NCI-H748 (cell line): ENCODE measurements at regions not wholly inside any gene's neighbourhood (a gene's known extent, or its start where the extent isn't known, plus 50 kb on each side); places are given as distances from the start of the nearest gene placed in this dataset.

Experiments used
- DNase-seq: peaks from one replicate; lab custom pipeline; 2025; ENCODE audit not compliant: unreplicated experiment; lab: John Stamatoyannopoulos, UW

DNA sequence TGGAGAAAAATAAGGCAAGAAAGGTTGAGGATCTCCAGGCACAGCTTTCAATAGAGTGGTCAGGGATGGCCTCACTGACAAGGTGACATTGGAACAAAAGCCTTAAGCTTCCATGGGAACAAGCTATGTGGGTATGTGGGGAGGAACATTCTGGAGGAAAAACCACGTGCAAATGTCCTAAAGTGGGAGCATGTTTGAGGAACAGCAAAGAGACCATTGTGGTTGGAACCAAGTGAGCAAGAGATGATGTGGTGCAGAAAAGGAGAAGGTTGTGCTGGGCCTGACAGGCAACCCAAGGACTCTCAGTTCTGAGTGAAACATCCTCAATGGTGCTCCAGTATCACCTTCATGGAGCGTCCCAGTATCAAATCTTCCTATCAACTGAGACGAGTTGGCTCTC, 184.0 kb downstream of the CAND1 start:
- DNase-seq = no peak

DNA sequence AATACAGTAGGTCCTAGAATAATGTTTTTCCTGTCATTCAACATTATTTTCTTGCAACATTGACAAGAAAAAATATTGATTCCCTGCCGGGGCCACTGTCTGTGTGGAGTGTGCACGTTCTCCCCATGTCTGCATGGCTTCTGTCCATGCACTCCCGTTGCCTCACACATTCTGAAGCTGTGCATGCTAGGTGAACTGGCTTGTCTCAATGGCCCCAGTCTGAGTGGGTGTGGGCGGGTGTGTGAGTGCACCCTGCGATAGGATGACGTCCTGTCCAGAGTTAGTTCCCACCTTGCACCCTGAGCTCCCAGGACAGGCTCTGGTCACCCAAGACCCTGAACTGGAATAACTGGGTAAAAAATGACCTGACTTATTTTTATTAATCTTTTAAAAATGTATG, 186.1 kb downstream of the CAND1 start:
- DNase-seq = no peak

DNA sequence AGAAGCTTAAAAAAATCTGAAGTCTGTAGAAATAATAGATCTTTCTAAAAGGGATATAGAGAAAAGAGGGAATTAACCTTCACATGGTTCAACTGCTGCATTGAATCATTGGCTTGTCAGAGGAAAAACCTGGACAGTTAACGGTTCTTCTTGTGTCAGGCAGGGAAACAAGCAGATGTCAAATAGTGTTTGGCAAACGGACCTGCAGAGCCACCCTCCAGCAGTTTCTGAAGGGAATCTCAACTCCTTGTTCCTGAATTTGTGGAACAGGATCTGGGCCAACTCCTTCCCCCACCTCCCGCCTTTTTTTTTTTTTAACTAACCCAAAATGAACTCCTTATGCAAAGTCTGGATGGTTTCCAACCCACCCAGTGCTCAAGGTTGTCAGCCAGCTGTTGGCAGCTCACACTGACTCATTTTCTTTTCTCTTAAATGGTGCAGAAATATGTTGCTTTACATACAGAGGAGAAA, 187.3 kb downstream of the CAND1 start:
- no peak for DNase-seq

DNA sequence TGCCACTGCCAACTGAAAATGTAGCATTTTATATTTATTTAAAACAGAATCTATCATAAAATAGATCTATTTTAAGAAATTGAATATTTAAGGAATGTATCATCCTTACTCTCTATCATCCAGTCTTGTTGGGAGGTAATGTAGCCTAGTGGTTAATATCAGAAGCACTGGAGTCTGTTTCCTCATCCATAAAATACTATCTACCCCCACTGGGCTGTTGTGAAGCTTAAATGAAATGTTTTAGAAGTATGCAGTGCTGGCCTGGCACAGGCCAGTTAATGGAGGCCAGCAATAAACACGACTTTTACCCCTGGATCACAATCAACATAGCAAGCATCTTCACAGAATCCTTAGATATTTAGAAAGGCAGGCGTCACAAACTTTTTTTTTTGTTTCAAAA, 188.0 kb downstream of the CAND1 start:
- DNase-seq = no peak

DNA sequence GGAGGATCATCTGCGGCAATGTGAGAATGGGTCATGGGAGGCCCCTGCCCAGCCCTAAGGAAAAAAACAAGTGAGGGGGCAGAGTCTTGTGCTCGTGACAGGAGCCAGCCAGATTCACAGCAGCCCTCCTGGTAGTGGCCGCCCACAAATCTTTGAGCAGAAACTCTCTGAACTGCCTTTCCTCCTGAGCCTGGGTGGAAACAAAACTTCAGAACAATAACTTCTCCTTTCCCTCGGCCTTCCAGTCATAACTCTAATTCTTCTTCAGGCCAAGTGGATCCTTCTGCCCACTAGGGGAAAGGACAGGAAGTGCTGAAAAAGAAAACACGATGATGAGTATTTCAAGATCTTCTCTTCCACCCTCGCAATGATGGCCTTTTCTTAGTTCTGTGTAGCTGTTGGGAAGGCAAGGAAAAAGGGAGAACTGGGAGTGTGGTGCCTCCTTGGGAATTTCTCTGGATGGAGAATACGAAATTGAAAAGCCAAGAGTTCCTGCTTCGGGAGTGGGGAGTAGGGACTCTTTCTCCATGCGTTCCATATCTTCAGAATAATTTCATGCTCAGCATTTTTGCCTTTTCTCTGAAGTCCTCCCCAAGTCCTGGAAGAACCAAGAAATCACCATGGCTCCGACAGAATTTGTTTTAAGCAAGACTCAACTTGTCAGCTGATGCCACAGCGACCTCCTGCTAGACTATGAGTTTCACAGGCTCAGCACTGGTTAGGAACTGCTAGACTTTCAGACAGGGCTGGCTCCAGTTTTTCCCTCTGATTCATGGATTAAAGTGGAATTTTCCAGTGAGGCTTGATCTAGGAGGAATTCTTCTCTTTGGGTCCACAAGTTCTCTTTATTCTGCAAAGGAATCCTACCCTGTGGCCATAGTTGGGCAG, 188.9 kb downstream of the CAND1 start:
- DNase-seq = no peak

DNA sequence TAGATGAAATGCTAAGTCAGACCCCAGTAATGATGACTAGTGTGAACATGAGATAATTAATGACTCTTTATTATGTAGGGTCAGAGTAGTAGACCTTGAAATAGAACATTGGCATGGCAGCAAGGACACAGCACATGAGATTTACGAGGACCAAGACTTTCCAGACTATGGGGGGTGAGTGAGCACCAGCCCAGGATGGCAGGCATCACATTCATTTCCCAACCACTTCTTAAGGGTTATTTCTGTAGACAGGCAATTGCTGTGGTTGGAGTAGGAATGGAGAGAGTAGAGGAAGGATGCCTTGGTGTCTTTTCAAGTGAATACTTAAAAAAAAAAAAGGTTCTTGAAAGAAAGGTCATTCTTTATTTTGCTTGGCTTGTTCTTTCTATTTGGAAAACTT, 189.4 kb upstream of the DYRK2 start:
- DNase-seq = no peak

DNA sequence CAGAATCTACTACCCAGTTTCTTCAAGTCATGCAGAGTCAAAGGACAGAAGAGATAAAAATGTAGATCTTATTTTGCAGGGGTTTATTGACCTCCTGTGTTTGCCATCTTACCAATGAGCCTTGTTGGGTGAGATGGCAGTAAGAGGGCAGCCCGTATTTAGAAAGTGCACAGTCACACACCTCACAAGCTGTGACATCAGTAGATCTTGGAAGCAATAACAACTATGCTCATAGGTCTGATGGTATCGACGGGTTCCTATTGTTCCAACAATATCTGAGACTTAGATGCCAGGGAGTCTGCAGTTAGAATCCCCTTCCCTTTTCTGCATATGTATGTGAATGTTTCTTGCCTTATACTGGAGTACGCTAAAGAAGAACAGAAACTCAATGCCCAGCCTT, 189.0 kb upstream of the DYRK2 start:
- no peak for DNase-seq

DNA sequence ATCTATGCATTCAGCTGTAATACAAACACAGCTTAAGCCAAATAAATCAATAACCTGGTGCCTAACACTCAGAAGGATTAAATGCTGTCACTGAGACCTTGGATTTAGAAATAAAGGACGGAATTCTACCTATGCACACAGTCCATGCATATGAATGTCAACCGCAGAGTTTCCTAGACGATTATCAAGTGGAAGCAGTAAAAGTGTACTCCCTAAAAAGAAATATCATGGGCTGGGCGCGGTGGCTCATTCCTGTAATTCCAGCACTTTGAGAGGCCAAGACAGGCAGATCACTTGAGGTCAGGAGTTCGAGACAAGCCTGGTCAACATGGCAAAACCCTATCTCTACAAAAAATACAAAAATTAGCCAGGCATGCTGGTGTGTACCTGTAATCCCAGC, 188.2 kb upstream of the DYRK2 start:
- DNase-seq = no peak

DNA sequence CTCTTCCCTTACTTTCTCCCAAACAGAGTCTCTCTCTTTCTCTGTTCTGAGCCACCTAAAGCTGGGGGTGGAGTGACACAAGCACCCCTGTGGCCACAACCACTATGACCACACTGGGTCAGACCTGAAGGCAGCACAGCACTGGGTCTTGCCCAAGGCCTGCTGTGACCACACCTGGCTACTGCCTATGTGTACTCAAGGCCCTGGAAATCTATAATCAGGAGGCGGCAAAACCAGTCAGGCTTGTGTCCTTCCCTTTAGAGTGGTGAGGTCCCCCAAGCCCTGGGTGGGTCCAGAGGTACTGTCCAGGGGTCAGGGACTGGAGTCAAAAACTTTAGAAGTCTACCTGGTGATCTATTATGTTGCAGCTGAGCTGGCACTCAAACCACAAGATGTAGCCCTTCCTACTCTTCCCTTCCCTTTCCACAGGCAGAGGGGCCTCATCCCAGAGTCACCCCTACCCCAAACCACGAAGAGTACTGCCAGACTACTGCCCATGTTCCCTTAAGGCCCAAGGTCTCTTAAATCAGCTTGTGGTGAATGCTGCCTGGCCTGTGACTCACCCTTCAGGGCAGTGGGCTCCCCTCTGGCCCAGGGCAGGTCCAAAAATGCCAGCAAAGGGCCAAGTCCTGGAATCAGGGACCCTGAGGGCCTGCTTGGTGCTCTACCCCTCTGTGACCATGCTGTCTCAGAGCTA, 179.8 kb upstream of the DYRK2 start:
- DNase-seq = no peak

DNA sequence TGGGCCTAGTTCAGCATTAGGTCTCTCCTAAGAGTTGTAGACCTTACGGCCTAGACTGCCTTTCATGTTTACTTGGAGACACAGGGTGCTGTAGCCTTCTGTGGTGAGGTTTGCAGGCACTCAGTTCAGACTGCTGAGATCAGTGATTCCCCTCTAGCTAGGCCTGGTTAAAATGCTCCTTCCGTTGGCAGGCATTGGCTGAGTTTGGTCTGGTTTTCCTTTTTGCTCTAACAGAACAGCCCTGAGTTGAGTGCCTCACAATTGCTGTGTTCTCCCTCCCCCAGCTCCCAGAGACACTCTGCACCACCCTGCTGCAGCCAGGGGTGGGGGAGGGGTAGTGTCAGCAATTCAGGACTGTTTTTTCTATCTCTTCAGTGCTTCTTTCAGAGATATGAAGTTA, 178.9 kb upstream of the DYRK2 start:
- no peak for DNase-seq

DNA sequence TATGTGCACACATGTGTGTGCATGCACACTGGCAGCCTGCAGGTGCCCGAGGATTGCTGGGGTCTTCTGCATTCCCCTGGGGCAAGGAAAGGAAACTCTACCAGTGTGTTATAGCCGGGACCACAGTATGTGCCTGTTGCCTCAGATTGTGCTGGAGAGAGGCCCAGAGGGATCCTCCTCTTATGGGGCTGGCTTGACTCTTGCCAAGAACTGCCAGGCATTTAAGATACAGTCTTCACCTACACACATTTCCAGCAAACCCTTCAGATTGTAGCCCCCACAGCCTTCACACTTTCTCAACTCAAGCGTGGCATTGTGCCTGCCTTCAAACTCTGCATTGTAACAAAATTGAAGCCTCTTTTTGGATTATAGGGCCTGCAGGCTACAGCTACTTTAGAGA, 176.7 kb upstream of the DYRK2 start:
- DNase-seq = no peak

DNA sequence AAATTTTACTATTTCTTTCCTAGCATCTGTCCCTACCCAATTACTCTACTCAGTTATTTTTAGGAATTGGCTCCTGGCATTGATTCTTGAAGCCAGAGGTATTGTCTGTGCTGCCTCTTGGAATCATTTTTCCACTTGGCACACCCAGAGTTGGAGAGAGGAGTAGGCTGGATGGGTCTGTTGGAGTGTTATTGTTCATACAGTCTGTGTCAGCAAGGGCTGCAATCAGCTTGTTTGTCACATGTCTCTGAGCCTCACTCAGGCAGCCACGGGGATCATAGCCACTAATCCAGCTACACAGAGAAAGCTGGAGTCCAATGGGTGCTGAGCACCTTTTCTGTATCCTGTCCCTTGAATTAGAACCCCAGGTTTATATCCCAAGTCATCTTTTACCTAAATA, 176.0 kb upstream of the DYRK2 start:
- DNase-seq = peak; percentile 7

DNA sequence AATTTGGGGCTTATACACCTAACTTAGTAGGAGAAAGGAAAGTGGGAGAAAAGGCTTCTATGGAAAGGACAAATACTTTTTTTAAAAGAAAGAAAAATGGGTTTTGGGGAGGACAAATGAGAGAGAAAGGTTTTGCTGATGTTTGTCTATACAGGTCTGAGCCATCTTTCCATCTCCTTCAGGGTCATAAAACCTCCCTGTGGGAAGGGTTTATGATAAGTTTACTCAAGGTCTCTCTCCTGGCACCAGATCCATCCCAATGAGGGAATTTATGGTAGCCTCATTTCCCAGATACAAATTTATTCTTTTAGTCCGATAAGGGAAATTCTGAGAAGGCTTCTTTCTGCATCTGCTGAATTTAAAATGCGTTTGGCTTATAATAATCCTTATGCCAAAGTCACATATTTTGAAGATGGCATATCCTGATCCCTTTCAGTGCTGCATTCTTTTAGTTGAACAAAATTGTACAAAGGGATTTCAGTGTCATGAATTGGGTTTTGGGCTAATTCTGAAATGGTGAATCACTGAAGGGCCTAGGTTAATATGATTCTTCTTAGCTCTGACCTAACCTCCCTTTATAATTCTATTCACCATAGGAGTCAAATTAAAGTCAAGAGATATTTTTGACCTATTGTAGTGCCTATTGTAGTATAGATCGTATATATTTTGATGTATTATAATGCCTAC, 173.5 kb upstream of the DYRK2 start:
- DNase-seq = no peak

DNA sequence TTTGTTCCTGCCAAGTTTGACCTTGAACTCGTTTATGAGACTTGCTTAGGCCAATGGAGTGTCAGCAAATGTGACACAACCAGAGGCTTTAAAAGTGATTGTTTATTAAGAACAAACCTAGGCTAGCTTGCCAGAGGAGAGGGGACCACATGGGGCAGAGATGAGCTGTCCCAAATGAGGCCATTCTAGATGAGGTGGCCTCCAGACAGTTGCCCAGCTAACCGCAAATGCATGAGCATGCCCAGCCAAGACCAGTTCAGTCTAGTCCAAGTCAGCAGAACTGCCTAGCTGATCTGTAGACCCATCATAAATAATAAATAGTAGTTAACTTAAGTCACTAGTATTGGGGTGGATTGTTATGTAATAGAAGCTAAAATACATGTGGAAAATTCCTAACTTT, 172.8 kb upstream of the DYRK2 start:
- no peak for DNase-seq

DNA sequence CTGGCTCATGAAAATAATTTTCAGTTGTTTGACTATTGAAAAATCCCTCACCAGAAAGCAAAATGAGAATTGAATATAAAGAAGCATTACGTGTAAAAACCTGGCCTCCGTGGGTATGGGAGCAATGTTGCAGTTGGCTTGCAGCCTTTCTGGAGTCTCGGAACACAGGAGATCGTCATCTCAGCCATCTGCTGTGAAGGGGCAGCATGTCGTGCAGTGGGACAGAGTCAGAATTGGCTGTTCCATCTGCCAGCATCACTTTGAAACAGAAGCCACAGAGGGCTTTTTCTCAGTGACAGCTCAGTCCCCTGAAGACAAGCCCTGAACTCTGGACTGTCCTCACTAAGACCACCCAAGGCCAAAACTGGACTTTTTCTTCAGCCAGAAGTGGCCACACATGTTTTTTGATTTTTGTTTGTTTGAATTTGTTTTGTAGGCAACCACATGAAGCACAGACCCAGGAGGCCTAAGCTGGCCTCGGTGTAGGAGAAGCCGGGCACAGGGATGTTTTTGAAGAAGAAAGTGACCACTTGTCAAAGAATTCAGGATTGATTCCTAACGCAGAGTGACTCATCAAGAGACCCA, 170.8 kb upstream of the DYRK2 start:
- no peak for DNase-seq

DNA sequence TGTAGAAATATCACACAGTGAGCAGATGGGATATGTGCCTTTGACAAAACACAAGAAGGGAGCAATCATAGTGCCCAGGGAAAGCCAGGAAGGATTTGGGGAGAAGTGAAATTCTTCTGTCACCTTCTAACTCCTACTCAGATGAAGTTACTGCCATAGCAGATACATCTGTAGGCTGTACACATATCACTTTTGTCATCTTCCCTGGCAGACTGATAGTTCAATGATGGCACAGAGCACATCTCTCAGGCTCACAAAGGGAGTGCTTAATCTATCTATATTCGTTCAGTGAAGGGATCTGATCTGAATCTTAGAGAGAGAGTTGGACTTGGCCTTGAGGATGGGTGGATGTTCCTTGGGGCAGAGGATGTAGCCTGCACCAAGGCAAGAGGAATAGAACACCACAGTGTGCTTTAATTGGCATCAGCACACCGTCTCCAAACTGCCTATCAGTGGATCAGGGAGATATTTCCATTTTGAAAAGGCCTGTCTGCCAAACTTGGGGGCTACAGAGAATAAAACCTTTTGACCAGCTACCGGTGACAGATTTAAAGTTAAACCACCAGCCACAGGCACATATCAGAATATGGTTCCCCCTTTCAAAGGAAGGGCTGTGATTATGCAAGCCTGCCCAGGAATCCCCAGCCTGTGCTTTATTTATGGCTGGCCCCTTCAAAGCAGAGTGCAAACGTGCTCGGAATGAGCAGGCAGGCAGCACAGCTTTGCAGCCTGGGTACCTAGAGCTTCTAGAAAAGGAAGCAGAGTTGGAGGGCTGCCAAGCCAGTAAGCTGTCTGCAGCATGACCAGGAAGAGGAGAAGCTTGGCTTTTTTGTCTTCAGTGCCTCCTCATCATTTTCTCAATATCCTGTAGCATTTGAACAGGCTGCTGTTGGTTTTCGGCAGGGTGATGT, 165.5 kb upstream of the DYRK2 start:
- peak; percentile 61 for DNase-seq

DNA sequence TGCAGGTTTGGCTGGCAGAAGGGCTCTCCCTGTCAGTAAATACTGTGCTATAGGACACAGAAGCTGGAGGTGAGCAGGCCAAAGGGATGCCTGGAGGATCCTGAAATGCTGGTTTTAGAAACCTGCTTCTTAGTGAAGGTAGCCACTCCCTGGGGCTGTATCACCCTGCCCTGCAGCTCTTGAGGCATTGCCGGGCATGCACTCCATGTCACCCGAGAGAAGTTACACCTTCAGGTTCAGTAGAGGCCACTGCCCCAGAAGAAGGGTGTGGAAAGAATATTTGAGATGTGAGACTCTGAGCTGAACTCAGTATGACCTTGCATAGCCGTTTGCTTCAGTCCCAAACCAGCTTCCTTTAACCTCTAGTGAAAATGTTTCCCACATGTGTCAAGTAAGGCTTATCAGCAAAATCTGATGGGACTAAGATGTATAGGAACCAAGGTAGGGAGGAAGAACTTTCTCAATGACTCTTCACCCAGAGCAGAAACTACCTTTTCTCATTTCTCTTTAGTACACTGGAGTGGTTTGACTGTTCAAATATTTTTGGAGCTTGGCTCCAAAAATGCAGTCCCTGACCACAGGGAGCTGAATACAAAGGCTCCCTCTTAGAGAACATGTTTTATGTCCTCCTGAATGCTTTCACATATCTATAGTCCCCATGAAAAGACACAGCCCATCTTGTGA, 164.5 kb upstream of the DYRK2 start:
- DNase-seq = no peak

DNA sequence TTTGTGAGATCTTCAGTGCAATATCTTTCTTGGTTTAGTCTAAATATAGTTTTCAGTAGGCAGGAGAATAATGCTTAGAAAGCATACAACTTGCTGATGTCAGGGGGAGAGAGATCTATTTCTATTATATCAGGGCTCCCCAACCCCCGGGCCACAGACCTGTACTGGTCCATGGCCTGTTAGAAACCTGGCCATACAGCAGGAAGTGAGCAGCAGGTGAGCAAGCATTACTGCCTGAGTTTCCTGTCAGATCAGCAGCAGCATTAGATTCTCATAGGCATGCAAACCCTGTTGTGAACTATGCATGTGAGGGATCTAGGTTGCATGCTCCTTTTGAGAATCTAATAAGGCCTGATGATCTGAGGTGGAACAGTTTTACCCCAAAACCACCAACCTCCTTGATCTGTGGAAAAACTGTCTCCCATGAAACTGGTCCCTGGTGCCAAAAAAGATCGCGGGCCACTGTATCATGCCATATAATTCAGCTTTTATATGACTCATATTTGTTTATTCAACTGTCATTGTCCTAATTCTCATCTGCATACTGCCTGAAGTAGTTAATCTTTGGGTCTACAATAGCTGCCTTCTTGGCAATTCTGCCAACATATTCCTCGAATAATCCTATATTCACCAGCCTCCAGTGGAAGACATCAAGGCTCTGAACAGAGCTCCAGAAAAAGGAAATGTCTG, 163.6 kb upstream of the DYRK2 start:
- no peak for DNase-seq

DNA sequence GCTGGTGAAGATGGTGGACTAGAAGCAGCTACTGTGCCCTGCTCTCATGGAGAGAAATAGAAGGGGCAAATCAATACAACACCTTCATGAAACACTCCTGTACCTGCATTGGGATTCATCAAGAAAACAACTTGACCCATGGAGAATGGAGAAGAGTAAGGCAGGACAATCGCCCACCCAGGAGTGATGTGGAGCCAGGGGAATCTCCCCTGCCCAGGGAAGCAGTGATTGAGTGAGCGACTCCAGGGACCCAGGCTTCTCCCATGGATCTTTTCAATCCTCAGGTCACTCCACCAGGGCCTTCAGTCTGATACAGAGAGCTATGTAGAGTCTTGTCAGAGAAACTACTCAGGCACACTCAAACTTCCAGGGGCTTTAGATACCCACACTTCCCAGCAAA, 161.9 kb upstream of the DYRK2 start:
- no peak for DNase-seq
